Dermis microvascular lymphatic vessel endothelial cell (primary cell): ENCODE measurements at regions not wholly inside any gene's neighbourhood (a gene's known extent, or its start where the extent isn't known, plus 50 kb on each side); places are given as distances from the start of the nearest gene placed in this dataset.

Experiments used
- DNase-seq, 2 donors: peaks; one replicate each; pipeline versions ENCODE4 v3.0.0 to v3.0.0-alpha.2; 2010; ENCODE audit warnings: low read depth in 2 of 2

GRCh38 chr3:71906976-71907375, 122.0 kb upstream of the PROK2 start:
- no peak for DNase-seq

- no peak for DNase-seq
Observed at GRCh38 chr3:71905426-71905825, 120.5 kb upstream of the PROK2 start.

- no peak for DNase-seq
Observed at GRCh38 chr3:71903936-71904335, 119.0 kb upstream of the PROK2 start.

GRCh38 chr3:71903112-71903495, 118.2 kb upstream of the PROK2 start:
- DNase-seq, result no peak

- DNase-seq, result no peak
Observed at GRCh38 chr3:71902258-71903111, 117.5 kb upstream of the PROK2 start.

GRCh38 chr3:71901645-71902044, 116.7 kb upstream of the PROK2 start:
- no peak for DNase-seq

- DNase-seq, result no peak
Observed at GRCh38 chr3:71900057-71900456, 115.1 kb upstream of the PROK2 start.

GRCh38 chr3:71896751-71897150, 111.8 kb upstream of the PROK2 start:
- no peak for DNase-seq

- DNase-seq, result no peak
Observed at GRCh38 chr3:71893702-71894479, 108.9 kb upstream of the PROK2 start.

GRCh38 chr3:71893122-71893521, 108.2 kb upstream of the PROK2 start:
- DNase-seq, result no peak

- no peak for DNase-seq
Observed at GRCh38 chr3:71891483-71891882, 106.5 kb upstream of the PROK2 start.

- DNase-seq, result no peak
Observed at GRCh38 chr3:71890356-71890931, 105.5 kb upstream of the PROK2 start.

- no peak for DNase-seq
Observed at GRCh38 chr3:71887256-71887655, 102.3 kb upstream of the PROK2 start.

- no peak for DNase-seq
Observed at GRCh38 chr3:71885006-71885405, 100.1 kb upstream of the PROK2 start.

GRCh38 chr3:71881732-71882131, 96.8 kb upstream of the PROK2 start:
- DNase-seq, result no peak

GRCh38 chr3:71881041-71881440, 96.1 kb upstream of the PROK2 start:
- DNase-seq, result no peak

- DNase-seq, result no peak
Observed at GRCh38 chr3:71879089-71879488, 94.1 kb upstream of the PROK2 start.

GRCh38 chr3:71876135-71877105, 91.5 kb upstream of the PROK2 start:
- no peak for DNase-seq

GRCh38 chr3:71875461-71875947, 90.6 kb upstream of the PROK2 start:
- peak; percentile 50 to 73 for DNase-seq

- no peak for DNase-seq
Observed at GRCh38 chr3:71874618-71875017, 89.7 kb upstream of the PROK2 start.

GRCh38 chr3:71873093-71873611, 88.2 kb upstream of the PROK2 start:
- no peak for DNase-seq
